Central memory CD8-positive, alpha-beta T cell (primary cell): ENCODE measurements at regions not wholly inside any gene's neighbourhood (a gene's known extent, or its start where the extent isn't known, plus 50 kb on each side); places are given as distances from the start of the nearest gene placed in this dataset.

Source experiments
- ATAC-seq: fragments of 150-1000 bp; cut with Tn5 transposase; replicated peaks from 2 replicates; pipeline ENCODE4 v1.10.0; 2022; ENCODE audit warnings: mild to moderate bottlenecking, moderate FRiP score, moderate number of reproducible peaks; ENCODE audit not compliant: poor library complexity, severe bottlenecking; ENCODE audit errors: extremely low read depth
- DNase-seq, 2 donors: peaks; one replicate each; pipeline ENCODE4 v3.0.0; 2021; ENCODE audit warnings: low spot score in 2 of 2
- H3K27ac Mint-ChIP-seq: one replicate; pipeline ENCODE4 v1.8.0; 2022; ENCODE audit warnings: low read depth, mild to moderate bottlenecking, moderate library complexity, mixed read lengths
- H3K27me3 Mint-ChIP-seq: one replicate; pipeline ENCODE4 v1.8.0; 2022; ENCODE audit warnings: mixed read lengths
- H3K36me3 Mint-ChIP-seq: one replicate; pipeline ENCODE4 v1.8.0; 2022; ENCODE audit warnings: mild to moderate bottlenecking, moderate library complexity, mixed read lengths; ENCODE audit not compliant: insufficient read depth
- H3K4me1 Mint-ChIP-seq: one replicate; pipeline ENCODE4 v1.8.0; 2022; ENCODE audit warnings: mixed read lengths
- H3K4me3 Mint-ChIP-seq: one replicate; pipeline ENCODE4 v1.8.0; 2022; ENCODE audit warnings: mild to moderate bottlenecking, moderate library complexity, mixed read lengths
- H3K9me3 Mint-ChIP-seq: one replicate; pipeline ENCODE4 v1.8.0; 2022; ENCODE audit warnings: mixed read lengths

DNA sequence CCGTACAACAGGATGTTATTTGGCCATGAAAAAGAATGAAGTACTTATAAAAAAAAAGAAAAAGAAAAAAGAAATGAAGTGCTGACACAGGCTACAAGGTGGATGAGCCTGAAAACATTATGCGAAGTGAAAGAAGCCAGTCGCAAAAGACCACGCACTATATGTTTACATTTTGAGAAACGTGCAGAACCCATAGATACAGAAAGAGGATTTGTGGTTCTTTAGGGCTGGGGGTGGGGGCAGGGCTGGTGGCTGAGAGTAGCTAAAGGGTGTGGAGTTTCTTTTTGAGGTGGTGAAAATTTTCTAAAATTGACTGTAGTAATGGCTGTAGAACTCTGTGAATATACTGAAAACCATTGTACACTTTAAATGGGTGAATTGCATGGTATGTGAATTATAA, 86.0 kb upstream of the FAM20C start:
- Mint-ChIP-seq H3K9me3 (peaks cover 6% of the 10 kb centered on the region), H3K27me3 (peaks cover 49% of the 10 kb centered on the region), H3K27ac (no peak overlapping the region), H3K4me3 (no peak overlapping the region), H3K4me1 (peaks cover 18% of the 10 kb centered on the region), H3K36me3 (peaks cover 13% of the 10 kb centered on the region)
- no peak for ATAC-seq
- no peak for DNase-seq

DNA sequence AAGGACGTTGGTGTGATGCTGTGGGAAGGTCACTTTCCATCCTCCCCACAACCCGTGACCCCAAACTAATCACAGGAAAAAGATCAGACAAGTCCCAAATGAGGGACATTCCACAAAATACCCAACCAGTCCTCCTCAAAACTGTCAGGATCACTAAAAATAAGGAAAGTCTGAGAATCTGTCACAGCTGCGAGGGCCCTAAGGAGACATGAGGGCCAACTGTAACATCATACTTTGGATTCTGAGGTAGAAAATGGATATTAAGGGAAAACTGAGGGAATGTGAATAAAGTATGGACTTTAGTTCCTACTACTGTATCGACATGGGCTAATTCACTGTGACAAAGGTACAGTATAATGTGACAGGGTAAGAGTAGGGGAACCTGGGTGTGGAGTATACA, 85.1 kb upstream of the FAM20C start:
- Mint-ChIP-seq H3K4me1 (peaks cover 12% of the 10 kb centered on the region), H3K9me3 (peaks cover 6% of the 10 kb centered on the region), H3K36me3 (peaks cover 11% of the 10 kb centered on the region), H3K4me3 (no peak overlapping the region), H3K27me3 (peaks cover 57% of the 10 kb centered on the region), H3K27ac (no peak overlapping the region)
- DNase-seq (no peak), ATAC-seq (no peak)

DNA sequence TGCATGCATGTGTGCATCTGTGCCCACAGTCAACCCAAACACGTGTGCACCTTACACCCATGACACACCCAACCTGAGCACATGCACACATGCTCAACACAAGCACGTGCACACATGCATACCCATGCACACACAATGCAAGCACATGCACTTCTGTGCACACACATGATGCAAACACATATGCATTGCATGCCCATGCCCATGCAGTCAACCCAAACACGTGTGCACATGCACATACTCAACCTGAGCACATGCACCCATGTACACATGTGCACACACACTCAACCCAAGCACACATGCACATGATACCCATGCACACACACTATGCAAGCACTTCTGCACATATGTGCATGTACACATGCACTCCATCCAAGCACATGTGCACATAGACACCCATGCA, 84.5 kb upstream of the FAM20C start:
- DNase-seq (no peak), ATAC-seq (no peak)
- Mint-ChIP-seq H3K36me3 (peaks cover 8% of the 10 kb centered on the region), H3K27me3 (peaks cover 64% of the 10 kb centered on the region), H3K9me3 (peaks cover 4% of the 10 kb centered on the region), H3K27ac (no peak overlapping the region), H3K4me1 (peaks cover 6% of the 10 kb centered on the region), H3K4me3 (no peak overlapping the region)

DNA sequence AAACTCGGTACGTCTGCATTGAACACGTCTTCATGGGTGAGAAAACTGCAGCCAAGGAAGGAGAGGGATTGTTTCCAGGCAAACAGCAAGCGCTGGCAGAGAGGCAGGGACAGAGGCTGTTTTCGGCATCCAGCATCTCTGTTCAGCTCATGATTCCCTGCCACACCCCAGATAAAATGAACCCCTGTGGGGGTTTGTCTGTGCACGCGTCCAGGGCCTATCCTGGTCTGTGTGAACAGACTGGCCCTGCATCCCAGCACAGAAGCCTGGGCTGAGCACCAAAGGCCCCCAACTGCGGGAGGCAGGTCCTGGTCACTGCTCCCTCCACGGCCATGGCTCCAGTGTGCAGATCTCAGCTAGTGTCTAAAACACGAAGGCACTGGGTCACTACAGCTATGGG, 83.3 kb upstream of the FAM20C start:
- no peak overlapping the region for H3K27ac Mint-ChIP-seq
- H3K9me3 Mint-ChIP-seq = peaks cover 14% of the 10 kb centered on the region
- peaks cover 5% of the 10 kb centered on the region for H3K4me1 Mint-ChIP-seq
- ATAC-seq = no peak
- no peak for DNase-seq
- peaks cover 76% of the 10 kb centered on the region for H3K27me3 Mint-ChIP-seq
- no peak overlapping the region for H3K4me3 Mint-ChIP-seq
- H3K36me3 Mint-ChIP-seq = peaks cover 5% of the 10 kb centered on the region

DNA sequence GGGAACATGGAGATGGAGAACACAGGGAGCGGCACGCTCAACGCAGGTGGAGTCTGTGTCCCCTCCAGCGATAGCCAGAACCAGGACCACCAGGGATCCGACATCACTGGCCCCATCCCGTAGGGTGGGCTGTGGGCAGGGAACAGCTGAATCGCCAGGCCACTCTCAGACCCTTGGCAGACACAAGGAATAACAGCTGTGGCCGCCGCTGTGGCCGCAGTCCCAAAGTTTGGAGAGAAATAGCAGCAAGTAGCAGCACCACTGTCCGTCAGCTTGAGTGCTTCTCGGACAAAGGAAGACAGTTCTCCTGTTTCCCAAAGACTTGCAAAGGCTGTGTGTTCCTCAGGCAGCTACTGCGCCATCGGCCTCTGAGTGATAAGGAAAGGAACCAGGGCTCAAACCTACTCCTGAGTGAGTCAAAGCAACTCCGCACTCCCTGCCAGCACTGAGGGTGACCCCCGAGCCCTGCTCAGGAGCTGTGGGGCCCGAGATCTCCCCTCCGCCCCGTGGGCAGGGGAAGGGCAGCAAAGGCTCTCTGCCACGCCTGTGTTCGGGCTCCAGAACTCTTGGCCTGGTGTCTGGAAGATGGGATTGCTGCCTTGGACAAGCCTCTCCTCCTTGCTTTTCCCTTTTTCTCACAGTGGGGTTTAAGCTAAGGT, 82.3 kb upstream of the FAM20C start:
- Mint-ChIP-seq H3K9me3 (peaks cover 14% of the 10 kb centered on the region), H3K27me3 (peaks cover 85% of the 10 kb centered on the region), H3K4me3 (no peak overlapping the region), H3K4me1 (no peaks in the 10 kb centered on the region), H3K27ac (no peak overlapping the region), H3K36me3 (peaks cover 2% of the 10 kb centered on the region)
- DNase-seq (no peak), ATAC-seq (no peak)

DNA sequence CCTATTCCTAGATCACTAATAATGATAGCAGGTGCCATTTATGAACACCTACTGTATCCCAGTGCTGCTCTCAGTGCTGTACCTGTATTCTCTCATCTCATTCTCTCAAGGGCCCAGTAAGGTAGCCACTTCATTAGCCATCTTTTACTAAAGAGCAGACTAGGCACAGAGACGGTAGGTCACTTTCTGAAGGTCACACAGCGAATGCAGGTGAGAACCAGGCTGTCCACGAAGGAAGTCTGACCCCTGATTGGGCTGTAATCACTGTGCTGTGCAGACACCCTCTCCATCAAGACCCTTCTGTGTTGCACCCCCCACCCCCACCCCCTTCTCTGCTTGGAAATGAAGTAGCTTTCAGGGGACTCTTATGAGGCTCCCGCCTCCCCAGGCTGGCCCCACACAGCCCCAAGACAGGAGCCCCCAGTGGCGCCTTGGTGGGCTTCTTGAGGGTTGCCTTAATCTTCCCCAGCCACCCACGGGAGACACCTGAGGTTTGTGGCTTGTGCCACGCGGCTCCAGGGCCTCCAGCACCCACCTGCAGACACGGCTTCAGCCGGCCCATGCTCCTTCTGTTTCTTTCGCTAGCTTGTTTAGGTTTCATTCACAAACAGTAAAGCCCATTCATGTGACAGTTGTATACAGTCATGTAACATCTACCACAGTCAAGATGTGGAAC, 81.7 kb upstream of the FAM20C start:
- Mint-ChIP-seq H3K9me3 (peaks cover 14% of the 10 kb centered on the region), H3K27ac (no peak overlapping the region), H3K27me3 (peaks cover 92% of the 10 kb centered on the region), H3K4me1 (no peaks in the 10 kb centered on the region), H3K36me3 (peaks cover 2% of the 10 kb centered on the region), H3K4me3 (no peak overlapping the region)
- no peak for DNase-seq
- no peak for ATAC-seq

DNA sequence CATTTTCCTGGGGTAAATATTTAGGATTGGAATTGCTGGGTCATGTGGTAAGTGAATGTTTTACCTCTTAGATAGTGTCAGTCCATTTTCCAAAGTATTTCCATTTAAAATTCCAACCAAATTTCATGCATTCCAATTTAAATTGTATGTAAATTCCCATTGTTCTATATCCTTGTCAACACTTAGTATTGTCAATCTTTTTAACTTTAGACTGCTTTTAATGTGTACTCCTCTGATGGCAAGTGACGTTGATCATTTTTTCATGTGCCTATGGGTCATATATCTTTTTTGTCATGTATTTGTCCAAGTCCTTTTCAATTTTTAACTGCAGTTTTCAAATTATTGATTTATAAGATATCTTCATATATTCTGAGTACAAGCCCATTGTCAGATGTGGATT, 80.8 kb upstream of the FAM20C start:
- no peak overlapping the region for H3K4me3 Mint-ChIP-seq
- H3K4me1 Mint-ChIP-seq = no peaks in the 10 kb centered on the region
- peaks cover 94% of the 10 kb centered on the region for H3K27me3 Mint-ChIP-seq
- DNase-seq = no peak
- no peak for ATAC-seq
- H3K27ac Mint-ChIP-seq = no peak overlapping the region
- peaks cover under 1% of the 10 kb centered on the region for H3K36me3 Mint-ChIP-seq
- H3K9me3 Mint-ChIP-seq = peaks cover 14% of the 10 kb centered on the region

DNA sequence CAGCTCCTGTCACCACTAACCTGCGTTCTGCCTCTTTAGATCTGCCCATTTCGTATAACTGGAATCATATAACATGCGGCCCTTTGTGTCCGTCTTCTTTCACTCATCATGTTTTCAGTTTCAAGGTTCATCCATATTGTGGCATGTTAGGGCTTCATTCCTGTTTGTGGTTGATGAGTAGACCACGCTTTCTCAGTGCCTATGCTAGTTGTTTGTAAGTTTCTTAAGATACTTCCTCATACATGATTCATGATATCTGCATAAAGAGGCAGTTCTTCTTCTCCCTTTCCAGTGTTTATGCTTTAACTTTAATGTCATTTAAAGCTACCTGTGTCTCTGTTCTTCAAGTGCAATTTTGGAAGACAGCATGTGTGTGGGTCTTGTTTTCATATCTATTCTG, 79.5 kb upstream of the FAM20C start:
- Mint-ChIP-seq H3K4me3 (no peak overlapping the region), H3K9me3 (peaks cover 14% of the 10 kb centered on the region)
- no peak for ATAC-seq

DNA sequence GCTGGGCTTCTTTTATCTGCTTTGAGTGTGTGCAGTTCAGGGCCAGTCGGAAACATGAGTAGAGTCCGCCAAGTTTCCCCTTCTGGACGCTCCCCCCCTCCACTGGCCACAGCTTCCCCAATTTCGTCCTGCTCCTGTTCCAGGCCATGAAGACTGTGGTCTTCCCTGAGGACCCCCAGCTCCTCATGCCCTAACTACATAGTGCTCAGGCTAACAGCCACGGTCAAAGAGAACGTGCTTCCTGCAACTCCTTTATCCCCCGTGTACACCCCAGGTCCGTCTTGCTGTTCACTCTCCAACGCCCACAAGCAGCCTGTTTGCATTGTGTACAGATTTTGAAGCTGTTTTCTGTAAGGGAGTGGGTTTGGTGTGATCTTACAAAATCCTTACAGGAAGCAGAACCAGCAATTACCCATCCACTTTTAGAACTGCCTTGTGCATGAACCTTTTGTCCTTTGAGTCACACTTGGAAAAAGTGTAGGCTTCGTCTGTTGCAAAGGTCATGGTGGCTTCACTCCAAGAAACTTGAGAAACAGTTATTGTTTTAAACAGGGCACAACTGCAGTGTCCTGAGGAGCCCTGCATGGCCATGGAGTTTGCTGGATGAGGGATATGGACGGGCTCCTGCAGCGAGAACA, 77.0 kb upstream of the FAM20C start:
- Mint-ChIP-seq H3K4me3 (no peak overlapping the region), H3K4me1 (no peaks in the 10 kb centered on the region), H3K9me3 (peaks cover 14% of the 10 kb centered on the region), H3K27me3 (peaks cover 82% of the 10 kb centered on the region), H3K27ac (no peak overlapping the region), H3K36me3 (no peaks in the 10 kb centered on the region)
- no peak for ATAC-seq
- DNase-seq = no peak

More for the DNA sequence above, 79.5 kb upstream of the FAM20C start:
- Mint-ChIP-seq H3K27ac (no peak overlapping the region), H3K4me1 (no peaks in the 10 kb centered on the region), H3K36me3 (no peaks in the 10 kb centered on the region), H3K27me3 (peaks cover 90% of the 10 kb centered on the region)
- no peak for DNase-seq

DNA sequence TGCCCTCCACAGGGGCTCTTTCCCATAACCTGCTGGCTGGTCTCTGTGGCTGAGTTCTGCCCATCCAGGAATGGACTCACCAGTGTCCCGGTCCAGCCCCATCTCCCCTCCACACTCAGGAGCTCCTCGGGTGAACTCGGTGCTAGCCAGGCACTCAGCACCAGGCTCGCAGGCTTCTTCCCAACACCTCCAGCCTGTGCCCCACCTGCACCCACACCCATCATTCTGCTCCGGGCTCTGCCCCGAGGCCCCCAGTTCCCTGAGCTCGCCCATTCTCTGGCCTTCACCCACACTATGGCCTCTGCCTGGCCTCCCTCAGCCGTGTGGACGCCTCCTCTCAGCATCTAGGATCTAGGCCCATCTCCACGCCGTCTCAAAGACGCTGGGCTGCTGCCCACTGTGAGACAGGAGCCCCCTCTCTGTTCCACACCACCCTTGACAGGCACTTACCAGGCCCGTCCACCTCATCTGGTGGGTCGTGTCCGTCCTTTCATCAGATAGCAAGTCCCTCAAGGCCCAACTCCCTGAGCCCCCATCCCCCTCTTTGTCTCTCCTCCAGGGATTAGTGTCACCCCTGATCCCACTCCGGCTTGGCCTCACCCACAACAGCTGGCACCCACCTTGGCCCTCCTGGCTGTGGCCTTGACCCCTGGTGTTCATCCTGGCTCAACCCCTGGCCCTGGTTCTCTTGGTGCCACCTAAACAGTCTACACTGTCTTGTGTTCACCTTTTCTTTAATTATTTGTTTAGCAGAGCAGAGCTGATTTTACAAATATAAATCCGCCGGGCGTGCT, 76.0 kb upstream of the FAM20C start:
- ATAC-seq (no peak), DNase-seq (no peak)
- Mint-ChIP-seq H3K4me3 (no peak overlapping the region), H3K27me3 (peaks cover 72% of the 10 kb centered on the region), H3K4me1 (no peaks in the 10 kb centered on the region), H3K9me3 (peaks cover 14% of the 10 kb centered on the region), H3K27ac (no peak overlapping the region), H3K36me3 (no peaks in the 10 kb centered on the region)

DNA sequence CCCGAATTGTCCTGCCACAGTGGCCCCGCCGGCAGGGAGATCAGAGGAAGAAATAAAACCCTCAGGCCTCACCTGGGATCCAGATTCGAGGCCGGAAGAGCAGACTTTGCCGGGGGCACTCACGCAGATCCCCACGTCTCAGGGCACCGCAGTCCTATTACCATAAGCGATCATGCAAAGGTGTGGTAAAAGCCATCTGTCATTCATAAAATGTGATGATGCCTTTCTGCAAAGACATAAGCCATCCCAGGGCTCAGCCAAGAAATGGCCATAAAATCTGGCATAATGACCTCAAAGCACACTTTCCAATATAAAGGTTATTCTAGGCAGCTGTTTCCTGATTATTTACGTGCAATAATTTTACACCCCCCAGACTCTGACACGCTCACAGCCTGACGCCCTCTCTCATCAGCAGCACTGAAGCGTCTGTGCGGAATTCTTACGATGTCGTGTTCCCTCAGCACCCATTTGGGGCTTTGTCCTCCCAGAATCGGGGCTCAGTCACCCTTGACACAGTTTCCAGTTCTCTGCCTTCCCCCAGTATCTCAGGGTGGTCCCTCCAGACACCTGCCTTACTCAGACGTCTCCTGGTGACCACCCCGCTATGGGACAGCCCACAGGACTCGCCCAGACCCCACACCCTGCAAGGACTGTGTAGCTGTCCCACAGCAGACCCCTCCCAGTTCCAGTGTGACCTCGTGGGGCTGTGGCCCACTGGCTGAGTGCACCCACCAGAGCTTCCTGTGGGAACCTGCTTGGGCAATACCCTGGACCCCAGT, 74.3 kb upstream of the FAM20C start:
- H3K4me1 Mint-ChIP-seq = no peaks in the 10 kb centered on the region
- H3K27ac Mint-ChIP-seq = no peak overlapping the region
- peaks cover 9% of the 10 kb centered on the region for H3K9me3 Mint-ChIP-seq

More for the DNA sequence above, 74.3 kb upstream of the FAM20C start:
- ATAC-seq = no peak
- H3K27me3 Mint-ChIP-seq = peaks cover 61% of the 10 kb centered on the region
- no peak for DNase-seq
- no peaks in the 10 kb centered on the region for H3K36me3 Mint-ChIP-seq
- no peak overlapping the region for H3K4me3 Mint-ChIP-seq
